NCI-H2227 treated with DMSO at 0.1 percent for 48 hours (cell line): ENCODE measurements at regions not wholly inside any gene's neighbourhood (a gene's known extent, or its start where the extent isn't known, plus 50 kb on each side); places are given as distances from the start of the nearest gene placed in this dataset.

Source experiments
- DNase-seq: peaks from one replicate; lab custom pipeline; 2025; lab: John Stamatoyannopoulos, UW

DNA sequence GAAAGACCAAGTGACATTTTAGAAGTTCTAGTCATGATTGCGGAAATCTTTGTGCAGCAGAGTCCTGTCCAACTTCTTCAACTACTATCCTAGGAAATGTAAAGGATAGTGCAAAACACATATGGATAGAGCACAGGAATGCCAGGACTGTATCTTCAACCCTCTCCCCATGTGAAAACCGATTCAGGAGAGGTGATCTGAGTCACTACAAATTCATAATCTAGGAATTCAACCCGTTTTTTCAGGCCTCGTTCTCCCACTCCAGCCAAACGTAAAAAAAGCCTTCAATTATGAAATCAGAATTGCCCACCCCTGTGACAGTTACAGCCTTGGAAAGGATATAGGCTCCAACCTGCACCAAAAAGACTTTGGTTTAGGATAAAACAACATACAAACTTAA, 52.9 kb upstream of the RGS1 start:
- no peak for DNase-seq

DNA sequence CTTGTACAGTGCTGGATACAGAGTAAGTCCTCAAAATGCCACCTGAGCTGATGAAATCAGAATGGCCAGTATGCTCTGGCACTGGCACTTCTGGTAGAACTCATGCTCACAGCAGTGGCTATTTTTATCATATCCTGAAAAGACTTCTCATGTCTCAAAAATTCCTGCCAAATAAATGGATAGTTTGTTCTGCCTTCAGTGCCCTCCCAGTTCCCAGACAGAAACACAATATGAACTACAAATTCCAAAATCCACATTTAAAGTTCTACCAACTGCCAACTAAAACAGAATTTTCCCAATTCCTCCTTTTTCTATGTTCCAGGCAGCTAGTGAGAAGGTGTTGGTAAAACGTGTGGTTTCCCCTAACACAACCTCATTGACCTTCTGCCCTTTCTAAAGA, 51.4 kb upstream of the RGS1 start:
- no peak for DNase-seq
